Keratinocyte (primary cell): ENCODE measurements at regions not wholly inside any gene's neighbourhood (a gene's known extent, or its start where the extent isn't known, plus 50 kb on each side); places are given as distances from the start of the nearest gene placed in this dataset.
"Not testable (repeated sequence)": the region's sequence is repeated elsewhere in the genome, so short reads cannot be mapped to it uniquely, and the experiment has no call there.

Source experiments
- CTCF ChIP-seq, 3 experiments: IDR thresholded peaks in 1 of 3; conservative IDR thresholded peaks in 1 of 3; optimal IDR thresholded peaks in 1 of 3; 2 replicates in 2 of 3; 3 replicates in 1 of 3; pipeline versions ENCODE3 to v1.5.1; 2011; ENCODE audit warnings: low read length in 3 of 3, mild to moderate bottlenecking in 3 of 3, moderate library complexity in 2 of 3, control low read depth in 1 of 3, inconsistent platforms in 1 of 3; ENCODE audit not compliant: insufficient read depth in 2 of 3; ENCODE audit errors: extremely low read depth in 1 of 3
- EZH2 ChIP-seq: IDR thresholded peaks from one replicate; pipeline ENCODE4 v1.6.1; 2012; ENCODE audit warnings: inconsistent platforms, mild to moderate bottlenecking, low read length, moderate library complexity

- TF ChIP-seq EZH2; CTCF (optimal IDR thresholded peaks at IDR 0.05 in 1 of 3, IDR thresholded peaks at IDR 0.05 in 1 of 3, conservative IDR thresholded peaks at IDR 0.05 in 1 of 3; ENCODE audit: extremely low read depth in 1 of 3, insufficient read depth in 2 of 3, low read length in 3 of 3): not testable (repeated sequence)
Measured at GRCh38 chr2:230634721-230635313, 77.8 kb upstream of the CAB39 start.
